K562 (cell line): ENCODE measurements at regions not wholly inside any gene's neighbourhood (a gene's known extent, or its start where the extent isn't known, plus 50 kb on each side); places are given as distances from the start of the nearest gene placed in this dataset.

Experiments used
- BHLHE40 ChIP-seq: IDR thresholded peaks from 2 replicates; pipeline ENCODE4 v1.6.1; 2011; ENCODE audit warnings: low read length, improper control_type of control experiment
- CTCF ChIP-seq, 3 experiments: IDR thresholded peaks in 2 of 3; conservative IDR thresholded peaks in 1 of 3; 2 replicates each; pipeline ENCODE4 v1.5.1; 2011 to 2012; ENCODE audit warnings: low read length in 3 of 3, mild to moderate bottlenecking in 3 of 3, control low read depth in 2 of 3, improper control_type of control experiment in 1 of 3, inconsistent platforms in 1 of 3, low read depth in 1 of 3, mixed read lengths in 1 of 3, moderate library complexity in 1 of 3; ENCODE audit not compliant: insufficient read depth in 2 of 3
- DMBX1 ChIP-seq: fragments of 250-450 bp; sonication (Bioruptor Pico); IDR thresholded peaks from 2 replicates; pipeline ENCODE4 v1.8.0; 2022; ENCODE audit warnings: inconsistent platforms, mild to moderate bottlenecking, moderate library complexity, borderline replicate concordance
- EHMT2 ChIP-seq: fragments of 450-650 bp; IDR thresholded peaks from 2 replicates; pipeline ENCODE4 v1.6.1; 2018; ENCODE audit warnings: antibody characterized with exemption
- ETV5 ChIP-seq: sonication (generic); formaldehyde crosslinking; IDR thresholded peaks from 2 replicates; pipeline ENCODE4 v1.4.0; 2020; ENCODE audit warnings: low read depth, mild to moderate bottlenecking, missing genetic modification reagents
- HNRNPLL ChIP-seq: fragments of 200-400 bp; formaldehyde crosslinking; IDR thresholded peaks from 2 replicates; pipeline ENCODE4 v1.6.1; 2017; ENCODE audit warnings: low read length, low read depth, mild to moderate bottlenecking; ENCODE audit not compliant: poor library complexity, severe bottlenecking
- ID3 ChIP-seq, 2 experiments: fragments of 250-450 bp in 1 of 2; fragments of 450-650 bp in 1 of 2; sonication (Bioruptor Pico) in 1 of 2; IDR thresholded peaks; 2 replicates each; pipeline versions ENCODE4 v1.6.1 to v1.8.0; 2016 to 2021; ENCODE audit warnings: mild to moderate bottlenecking in 2 of 2, moderate library complexity in 2 of 2, missing compliant biosample characterization in 1 of 2, missing genetic modification characterization in 1 of 2
- KLF6 ChIP-seq: fragments of 250-450 bp; sonication (Bioruptor Pico); IDR thresholded peaks from 2 replicates; pipeline ENCODE4 v1.4.0; 2020; ENCODE audit warnings: mild to moderate bottlenecking, moderate library complexity, borderline replicate concordance
- L3MBTL2 ChIP-seq: fragments of 450-650 bp; IDR thresholded peaks from 2 replicates; pipeline ENCODE4 v1.6.1; 2016; ENCODE audit warnings: mild to moderate bottlenecking, moderate library complexity
- NFE2L1 ChIP-seq: fragments of 450-650 bp; IDR thresholded peaks from 2 replicates; pipeline ENCODE4 v1.6.1; 2016; ENCODE audit warnings: missing genetic modification characterization, low read depth, mild to moderate bottlenecking, missing compliant biosample characterization, moderate library complexity, borderline replicate concordance
- PRDM10 ChIP-seq: fragments of 450-650 bp; IDR thresholded peaks from 2 replicates; pipeline ENCODE4 v1.6.1; 2018; ENCODE audit not compliant: partially characterized antibody
- PTTG1 ChIP-seq: fragments of 450-650 bp; IDR thresholded peaks from 2 replicates; pipeline ENCODE4 v1.6.1; 2016; ENCODE audit warnings: low read depth, mild to moderate bottlenecking, missing genetic modification characterization, missing compliant biosample characterization
- PYGO2 ChIP-seq: fragments of 450-650 bp; IDR thresholded peaks from 2 replicates; pipeline ENCODE4 v1.6.1; 2016; ENCODE audit warnings: mild to moderate bottlenecking, missing genetic modification characterization, moderate library complexity, missing compliant biosample characterization
- SMAD4 ChIP-seq: fragments of 250-450 bp; sonication (Bioruptor Pico); conservative IDR thresholded peaks from 2 replicates; pipeline ENCODE4 v1.8.0; 2021; ENCODE audit warnings: inconsistent platforms, mild to moderate bottlenecking, moderate library complexity
- SRSF3 ChIP-seq: fragments of 200-400 bp; formaldehyde crosslinking; IDR thresholded peaks from 2 replicates; pipeline ENCODE4 v1.6.1; 2016; ENCODE audit warnings: mild to moderate bottlenecking, low read length, moderate library complexity; ENCODE audit not compliant: insufficient read depth
- TCF3 ChIP-seq: sonication (generic); formaldehyde crosslinking; IDR thresholded peaks from 2 replicates; pipeline ENCODE4 v1.4.0; 2020; ENCODE audit warnings: mild to moderate bottlenecking, missing genetic modification reagents
- ZBTB2 ChIP-seq: fragments of 450-650 bp; IDR thresholded peaks from 2 replicates; pipeline ENCODE4 v1.6.1; 2016; ENCODE audit warnings: antibody characterized with exemption
- ZBTB34 ChIP-seq: fragments of 250-450 bp; sonication (Bioruptor Pico); IDR thresholded peaks from 2 replicates; pipeline ENCODE4 v1.8.0; 2021; ENCODE audit warnings: mild to moderate bottlenecking, moderate library complexity
- ZNF511 ChIP-seq: sonication (generic); formaldehyde crosslinking; IDR thresholded peaks from 2 replicates; pipeline ENCODE4 v1.8.0; 2022; ENCODE audit warnings: mild to moderate bottlenecking, missing genetic modification reagents

- TF ChIP-seq ZBTB34 (CRISPR knock-in tag) (no peak), L3MBTL2 (peak; percentile 56), PYGO2 (tag) (no peak), CTCF (IDR thresholded peaks at IDR 0.05 in 2 of 3, conservative IDR thresholded peaks at IDR 0.05 in 1 of 3; ENCODE audit: insufficient read depth in 2 of 3, low read depth in 1 of 3, low read length in 3 of 3) (peak; percentile 17 to 37 (median 22); a peak in 3 of 6 replicates), ZBTB2 (peak; percentile 36; the same call in 1 of the 2 replicates), HNRNPLL (no peak), TCF3 (CRISPR knock-in tag) (no peak), ZNF511 (CRISPR knock-in tag) (0 out of 2 replicates have a peak, but pooled peaks have one; percentile 63), KLF6 (no peak), DMBX1 (CRISPR knock-in tag) (0 out of 2 replicates have a peak, but pooled peaks have one; percentile 33), SMAD4 (CRISPR knock-in tag) (peak; percentile 44), SRSF3 (no peak), PRDM10 (peak; percentile 85), PTTG1 (tag) (no peak), ETV5 (CRISPR knock-in tag) (no peak), NFE2L1 (no peak), BHLHE40 (peak; percentile 68), EHMT2 (no peak), ID3 (CRISPR knock-in tag; IDR thresholded peaks at IDR 0.05) (no peak), ID3 (tag; IDR thresholded peaks at IDR 0.05) (0 out of 2 replicates have a peak, but pooled peaks have one; percentile 28)
Observed at GRCh38 chrX:40177117-40177430, 79.3 kb upstream of the BCOR start (continued).
